Vagina (tissue), 2 donors: ENCODE measurements at regions not wholly inside any gene's neighbourhood (a gene's known extent, or its start where the extent isn't known, plus 50 kb on each side); places are given as distances from the start of the nearest gene placed in this dataset.

Source experiments
- POLR2A ChIP-seq, 2 donors: fragments of 450-650 bp; IDR thresholded peaks; one replicate each; pipeline ENCODE4 v1.6.1; 2017; ENCODE audit warnings: antibody characterized with exemption in 2 of 2, mild to moderate bottlenecking in 2 of 2, moderate library complexity in 2 of 2
- TF ChIP-seq, protein P1 (sequence below), 3 experiments: fragments of 450-650 bp in 2 of 3; fragments of 200-600 bp in 1 of 3; sonication (generic) in 1 of 3; IDR thresholded peaks; one replicate each; pipeline ENCODE4 v1.5.1; 2017 to 2019; ENCODE audit warnings: antibody characterized with exemption in 3 of 3, mild to moderate bottlenecking in 2 of 3, moderate library complexity in 2 of 3

DNA sequence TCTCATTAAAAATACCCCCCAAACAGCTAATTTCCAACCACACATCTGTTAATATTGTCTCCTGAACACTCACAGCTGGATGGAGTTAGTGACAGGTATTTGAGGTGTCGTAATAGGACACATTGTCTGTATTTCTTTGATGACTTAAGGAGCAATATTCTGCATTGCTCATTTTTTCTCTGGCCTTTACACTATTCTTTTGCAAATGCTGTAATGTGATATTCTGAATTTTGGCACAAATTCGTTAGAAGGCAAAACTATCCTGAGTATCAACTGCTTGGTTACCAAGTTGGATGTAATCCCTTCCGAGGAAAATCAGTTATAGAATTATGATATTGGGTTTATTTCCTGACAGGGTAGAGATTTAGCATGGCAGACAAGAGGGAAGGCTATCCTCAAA, 1030.2 kb downstream of the MCTP2 start:
- no peak for TF ChIP-seq POLR2A (IDR thresholded peaks at IDR 0.05)
- TF ChIP-seq, protein P1, sequence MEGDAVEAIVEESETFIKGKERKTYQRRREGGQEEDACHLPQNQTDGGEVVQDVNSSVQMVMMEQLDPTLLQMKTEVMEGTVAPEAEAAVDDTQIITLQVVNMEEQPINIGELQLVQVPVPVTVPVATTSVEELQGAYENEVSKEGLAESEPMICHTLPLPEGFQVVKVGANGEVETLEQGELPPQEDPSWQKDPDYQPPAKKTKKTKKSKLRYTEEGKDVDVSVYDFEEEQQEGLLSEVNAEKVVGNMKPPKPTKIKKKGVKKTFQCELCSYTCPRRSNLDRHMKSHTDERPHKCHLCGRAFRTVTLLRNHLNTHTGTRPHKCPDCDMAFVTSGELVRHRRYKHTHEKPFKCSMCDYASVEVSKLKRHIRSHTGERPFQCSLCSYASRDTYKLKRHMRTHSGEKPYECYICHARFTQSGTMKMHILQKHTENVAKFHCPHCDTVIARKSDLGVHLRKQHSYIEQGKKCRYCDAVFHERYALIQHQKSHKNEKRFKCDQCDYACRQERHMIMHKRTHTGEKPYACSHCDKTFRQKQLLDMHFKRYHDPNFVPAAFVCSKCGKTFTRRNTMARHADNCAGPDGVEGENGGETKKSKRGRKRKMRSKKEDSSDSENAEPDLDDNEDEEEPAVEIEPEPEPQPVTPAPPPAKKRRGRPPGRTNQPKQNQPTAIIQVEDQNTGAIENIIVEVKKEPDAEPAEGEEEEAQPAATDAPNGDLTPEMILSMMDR (IDR thresholded peaks at IDR 0.05) = no peak
